Ascending aorta (tissue), 2 donors: ENCODE measurements at regions not wholly inside any gene's neighbourhood (a gene's known extent, or its start where the extent isn't known, plus 50 kb on each side); places are given as distances from the start of the nearest gene placed in this dataset.

ENCODE experiments used
- DNase-seq, 2 donors: peaks; one replicate each; pipeline ENCODE4 v3.0.0-alpha.2; 2019; ENCODE audit warnings: low spot score in 2 of 2
- H3K27ac ChIP-seq, 2 donors: fragments of 200-600 bp; sonication (generic); one replicate each; pipeline ENCODE4 v1.5.1; 2016 to 2017; ENCODE audit warnings: mild to moderate bottlenecking in 1 of 2
- H3K27me3 ChIP-seq: fragments of 200-600 bp; sonication (generic); one replicate; pipeline ENCODE4 v1.5.1; 2017
- H3K36me3 ChIP-seq, 2 donors: fragments of 200-600 bp; sonication (generic); one replicate each; pipeline ENCODE4 v1.5.1; 2016
- H3K4me1 ChIP-seq, 2 donors: fragments of 200-600 bp; sonication (generic); one replicate each; pipeline ENCODE4 v1.5.1; 2016 to 2017; ENCODE audit warnings: mild to moderate bottlenecking in 1 of 2
- H3K4me3 ChIP-seq, 2 donors: fragments of 200-600 bp; sonication (generic); one replicate each; pipeline ENCODE4 v1.5.1; 2016 to 2017; ENCODE audit warnings: mild to moderate bottlenecking in 1 of 2
- H3K9me3 ChIP-seq, 2 donors: fragments of 200-600 bp; sonication (generic); one replicate each; pipeline ENCODE4 v1.5.1; 2016
- CTCF ChIP-seq, 3 experiments: fragments of 200-600 bp in 2 of 3; fragments of 450-650 bp in 1 of 3; sonication (generic) in 2 of 3; IDR thresholded peaks; one replicate each; pipeline ENCODE4 v1.5.1; 2016 to 2019; ENCODE audit warnings: antibody characterized with exemption in 3 of 3, mild to moderate bottlenecking in 1 of 3, moderate library complexity in 1 of 3
- intact Hi-C: fragments of 100-400 bp; cut with DNase I; formaldehyde crosslinking; loops from one replicate; pipeline ENCODE4 v1.15.1; 2023

- no peaks in the 10 kb centered on the region for H3K4me1 ChIP-seq
- no peaks in the 10 kb centered on the region for H3K36me3 ChIP-seq
- H3K27me3 ChIP-seq, result no peaks in the 10 kb centered on the region
- no peaks in the 10 kb centered on the region for H3K9me3 ChIP-seq
- intact Hi-C loops, result no loop called here
- H3K27ac ChIP-seq, result no peak overlapping the region
- no peak for DNase-seq
- no peak overlapping the region for H3K4me3 ChIP-seq
- TF ChIP-seq CTCF (IDR thresholded peaks at IDR 0.05), result no peak
These were observed 61.3 kb upstream of the FAM20A start for GRCh38 chr17:68662479-68662878.

GRCh38 chr17:68662037-68662432 lies 60.9 kb upstream of the FAM20A start:
- no peak for DNase-seq
- Histone ChIP-seq H3K36me3 (no peaks in the 10 kb centered on the region), H3K27me3 (no peaks in the 10 kb centered on the region), H3K9me3 (no peaks in the 10 kb centered on the region), H3K4me1 (no peaks in the 10 kb centered on the region), H3K4me3 (no peak overlapping the region), H3K27ac (no peak overlapping the region)
- intact Hi-C loops, result no loop called here
- no peak for TF ChIP-seq CTCF (IDR thresholded peaks at IDR 0.05)

- TF ChIP-seq CTCF (IDR thresholded peaks at IDR 0.05), result no peak
- Histone ChIP-seq H3K4me1 (no peaks in the 10 kb centered on the region), H3K4me3 (no peak overlapping the region), H3K9me3 (no peaks in the 10 kb centered on the region), H3K27me3 (no peaks in the 10 kb centered on the region), H3K27ac (no peak overlapping the region), H3K36me3 (no peaks in the 10 kb centered on the region)
- intact Hi-C loops, result no loop called here
- DNase-seq, result no peak
These were observed 60.3 kb upstream of the FAM20A start for GRCh38 chr17:68661265-68662036.

- intact Hi-C loops, result no loop called here
- Histone ChIP-seq H3K27me3 (no peaks in the 10 kb centered on the region), H3K36me3 (no peaks in the 10 kb centered on the region), H3K4me3 (no peak overlapping the region), H3K9me3 (no peaks in the 10 kb centered on the region), H3K27ac (no peak overlapping the region), H3K4me1 (no peaks in the 10 kb centered on the region)
- no peak for TF ChIP-seq CTCF (IDR thresholded peaks at IDR 0.05)
- no peak for DNase-seq
These were observed 59.1 kb upstream of the FAM20A start for GRCh38 chr17:68660302-68660701.

GRCh38 chr17:68658999-68659780 lies 58.0 kb upstream of the FAM20A start:
- no peak for DNase-seq
- intact Hi-C loops, result no loop called here
- no peaks in the 10 kb centered on the region for H3K27me3 ChIP-seq
- TF ChIP-seq CTCF (IDR thresholded peaks at IDR 0.05), result no peak
- H3K4me3 ChIP-seq, result no peak overlapping the region
- no peaks in the 10 kb centered on the region for H3K9me3 ChIP-seq
- no peak overlapping the region for H3K27ac ChIP-seq
- no peaks in the 10 kb centered on the region for H3K36me3 ChIP-seq
- H3K4me1 ChIP-seq, result no peaks in the 10 kb centered on the region
